WTC11 (cell line): ENCODE measurements at regions not wholly inside any gene's neighbourhood (a gene's known extent, or its start where the extent isn't known, plus 50 kb on each side); places are given as distances from the start of the nearest gene placed in this dataset.

Experiments used
- ATAC-seq: fragments of 200-7000 bp; cut with Tn5 transposase; 2 replicates; pipeline ENCODE4 v1.10.0; 2021; ENCODE audit warnings: mild to moderate bottlenecking, moderate library complexity
- CTCF ChIA-PET: fragments of 300-600 bp; sonication (Branson Sonifier 250); formaldehyde crosslinking; loops from one replicate; lab custom pipeline; 2021; ENCODE audit warnings: antibody characterized with exemption; lab: Charles Lee
- POLR2A ChIA-PET: fragments of 350-600 bp; sonication (Branson Sonifier 250); formaldehyde crosslinking; loops from one replicate; lab custom pipeline; 2021; ENCODE audit warnings: antibody characterized with exemption; lab: Charles Lee
- DNase-seq: peaks from one replicate; pipeline ENCODE4 v3.0.0; 2021; ENCODE audit warnings: low spot score
- H3K27ac Mint-ChIP-seq: 2 replicates; pipeline ENCODE4 v1.8.0; 2021; ENCODE audit warnings: mixed read lengths
- H3K27me3 Mint-ChIP-seq: 2 replicates; pipeline ENCODE4 v1.8.0; 2021; ENCODE audit warnings: low read depth, mild to moderate bottlenecking, moderate library complexity, mixed read lengths
- H3K36me3 Mint-ChIP-seq: 2 replicates; pipeline ENCODE4 v1.8.0; 2021; ENCODE audit warnings: mixed read lengths
- H3K4me1 Mint-ChIP-seq: 2 replicates; pipeline ENCODE4 v1.8.0; 2022; ENCODE audit warnings: mixed read lengths
- H3K4me3 Mint-ChIP-seq: 2 replicates; pipeline ENCODE4 v1.8.0; 2021; ENCODE audit warnings: mild to moderate bottlenecking, moderate library complexity, mixed read lengths
- H3K9me3 Mint-ChIP-seq: 2 replicates; pipeline ENCODE4 v1.8.0; 2021; ENCODE audit warnings: mixed read lengths
- AR ChIP-seq: fragments of 250-450 bp; sonication (Bioruptor Pico); IDR thresholded peaks from 2 replicates; pipeline ENCODE4 v1.9.0; 2021; ENCODE audit warnings: mild to moderate bottlenecking
- CREB1 ChIP-seq: sonication (generic); formaldehyde crosslinking; IDR thresholded peaks from 2 replicates; pipeline ENCODE4 v1.8.0; 2023; ENCODE audit warnings: mild to moderate bottlenecking, missing genetic modification reagents
- CREM ChIP-seq: sonication (generic); formaldehyde crosslinking; IDR thresholded peaks from 2 replicates; pipeline ENCODE4 v1.8.1; 2022; ENCODE audit warnings: mild to moderate bottlenecking, missing genetic modification reagents, moderate library complexity
- EMX1 ChIP-seq: fragments of 250-450 bp; sonication (Bioruptor Pico); IDR thresholded peaks from 2 replicates; pipeline ENCODE4 v1.8.0; 2021; ENCODE audit warnings: mild to moderate bottlenecking
- ESRRA ChIP-seq: sonication (generic); formaldehyde crosslinking; IDR thresholded peaks from 2 replicates; pipeline ENCODE4 v1.8.1; 2022; ENCODE audit warnings: mild to moderate bottlenecking, missing genetic modification reagents, borderline replicate concordance
- FOXJ3 ChIP-seq: sonication (generic); formaldehyde crosslinking; IDR thresholded peaks from 2 replicates; pipeline ENCODE4 v1.9.0; 2021; ENCODE audit warnings: missing genetic modification reagents, mild to moderate bottlenecking, borderline replicate concordance
- FOXK1 ChIP-seq: sonication (generic); formaldehyde crosslinking; IDR thresholded peaks from 2 replicates; pipeline ENCODE4 v1.8.0; 2022; ENCODE audit warnings: mild to moderate bottlenecking, moderate library complexity, missing genetic modification reagents
- NFYB ChIP-seq: sonication (generic); formaldehyde crosslinking; conservative IDR thresholded peaks from 2 replicates; pipeline ENCODE4 v1.8.0; 2022; ENCODE audit warnings: low read depth, missing genetic modification reagents
- NR2C2 ChIP-seq: sonication (generic); formaldehyde crosslinking; IDR thresholded peaks from 2 replicates; pipeline ENCODE4 v1.8.0; 2022; ENCODE audit warnings: mild to moderate bottlenecking, missing genetic modification reagents
- SMAD4 ChIP-seq: sonication (generic); formaldehyde crosslinking; IDR thresholded peaks from 2 replicates; pipeline ENCODE4 v1.8.0; 2022; ENCODE audit warnings: mild to moderate bottlenecking, missing genetic modification reagents
- TCF7 ChIP-seq: sonication (generic); formaldehyde crosslinking; IDR thresholded peaks from 2 replicates; pipeline ENCODE4 v1.8.0; 2022; ENCODE audit warnings: mild to moderate bottlenecking, low read depth, missing genetic modification reagents, moderate library complexity
- TEAD1 ChIP-seq: sonication (generic); formaldehyde crosslinking; IDR thresholded peaks from 2 replicates; pipeline ENCODE4 v1.8.0; 2022; ENCODE audit warnings: mild to moderate bottlenecking, missing genetic modification reagents
- TEAD4 ChIP-seq: sonication (generic); formaldehyde crosslinking; IDR thresholded peaks from 2 replicates; pipeline ENCODE4 v1.8.0; 2022; ENCODE audit warnings: mild to moderate bottlenecking, missing genetic modification reagents
- TP53 ChIP-seq: sonication (generic); formaldehyde crosslinking; IDR thresholded peaks from 2 replicates; pipeline ENCODE4 v1.8.1; 2023; ENCODE audit warnings: mild to moderate bottlenecking, missing genetic modification reagents
- ZMAT4 ChIP-seq: fragments of 250-450 bp; sonication (Bioruptor Pico); IDR thresholded peaks from 2 replicates; pipeline ENCODE4 v1.9.0; 2021; ENCODE audit warnings: mild to moderate bottlenecking
- ZNF138 ChIP-seq: sonication (generic); formaldehyde crosslinking; conservative IDR thresholded peaks from 2 replicates; pipeline ENCODE4 v1.8.1; 2022; ENCODE audit warnings: mild to moderate bottlenecking, moderate library complexity, missing genetic modification reagents
- TF ChIP-seq, protein P1 (sequence below): sonication (generic); formaldehyde crosslinking; IDR thresholded peaks from 2 replicates; pipeline ENCODE4 v1.8.1; 2022; ENCODE audit warnings: low read depth, mild to moderate bottlenecking, moderate library complexity, missing genetic modification reagents, borderline replicate concordance
- TF ChIP-seq, protein P2 (sequence below): sonication (generic); formaldehyde crosslinking; IDR thresholded peaks from 2 replicates; pipeline ENCODE4 v1.8.1; 2023; ENCODE audit warnings: mild to moderate bottlenecking, missing genetic modification reagents, moderate library complexity
- TF ChIP-seq, protein P3 (sequence below): sonication (generic); formaldehyde crosslinking; conservative IDR thresholded peaks from 2 replicates; pipeline ENCODE4 v1.8.1; 2023; ENCODE audit warnings: mild to moderate bottlenecking, low read depth, missing genetic modification reagents, moderate library complexity
- TF ChIP-seq, protein P4 (sequence below): fragments of 250-450 bp; sonication (Bioruptor Pico); IDR thresholded peaks from 2 replicates; pipeline ENCODE4 v1.9.0; 2021; ENCODE audit warnings: moderate library complexity, mild to moderate bottlenecking, inconsistent platforms, borderline replicate concordance

DNA sequence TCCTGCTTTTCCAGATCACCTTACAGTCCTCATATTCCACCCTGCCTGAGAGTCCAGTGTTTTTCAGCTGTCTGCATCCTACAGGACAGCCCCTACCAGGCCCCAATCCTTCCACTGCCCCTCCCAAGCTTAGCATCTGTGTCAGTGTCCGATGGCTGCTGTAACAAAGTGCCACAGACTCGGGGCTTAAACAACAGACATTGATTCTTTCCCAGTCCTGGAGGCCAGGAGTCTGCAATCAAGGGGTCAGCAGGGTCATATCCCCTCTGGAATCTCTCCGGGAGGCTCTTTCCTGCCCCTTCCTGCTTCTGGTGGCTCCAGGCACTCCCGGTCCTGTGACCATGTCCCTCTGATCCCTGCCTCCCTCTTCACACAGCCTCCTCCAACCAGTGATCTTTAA, 396.6 kb upstream of the MAP3K7 start:
- DNase-seq = no peak
- ChIA-PET CTCF (interaction anchor here (1.3 kb wide), 1 partner anchor 178 kb away, joined by 3 read pairs; no protein-coding TSS in a partner anchor), POLR2A (no interaction called here)
- H3K9me3 Mint-ChIP-seq = peaks cover 4% of the 10 kb centered on the region; the same call in 1 of the 2 replicates
- H3K4me1 Mint-ChIP-seq = 0 out of 2 replicates have a peak, but pooled peaks cover 3% of the 10 kb centered on the region
- no peak overlapping the region for H3K27ac Mint-ChIP-seq
- no peak overlapping the region for H3K4me3 Mint-ChIP-seq
- ATAC-seq = no peak
- no peak for TF ChIP-seq EMX1 (CRISPR knock-in tag)
- TF ChIP-seq, protein P1, sequence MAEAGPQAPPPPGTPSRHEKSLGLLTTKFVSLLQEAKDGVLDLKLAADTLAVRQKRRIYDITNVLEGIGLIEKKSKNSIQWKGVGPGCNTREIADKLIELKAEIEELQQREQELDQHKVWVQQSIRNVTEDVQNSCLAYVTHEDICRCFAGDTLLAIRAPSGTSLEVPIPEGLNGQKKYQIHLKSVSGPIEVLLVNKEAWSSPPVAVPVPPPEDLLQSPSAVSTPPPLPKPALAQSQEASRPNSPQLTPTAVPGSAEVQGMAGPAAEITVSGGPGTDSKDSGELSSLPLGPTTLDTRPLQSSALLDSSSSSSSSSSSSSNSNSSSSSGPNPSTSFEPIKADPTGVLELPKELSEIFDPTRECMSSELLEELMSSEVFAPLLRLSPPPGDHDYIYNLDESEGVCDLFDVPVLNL (CRISPR knock-in tag) = no peak
- no peaks in the 10 kb centered on the region for H3K36me3 Mint-ChIP-seq
- no peaks in the 10 kb centered on the region for H3K27me3 Mint-ChIP-seq

DNA sequence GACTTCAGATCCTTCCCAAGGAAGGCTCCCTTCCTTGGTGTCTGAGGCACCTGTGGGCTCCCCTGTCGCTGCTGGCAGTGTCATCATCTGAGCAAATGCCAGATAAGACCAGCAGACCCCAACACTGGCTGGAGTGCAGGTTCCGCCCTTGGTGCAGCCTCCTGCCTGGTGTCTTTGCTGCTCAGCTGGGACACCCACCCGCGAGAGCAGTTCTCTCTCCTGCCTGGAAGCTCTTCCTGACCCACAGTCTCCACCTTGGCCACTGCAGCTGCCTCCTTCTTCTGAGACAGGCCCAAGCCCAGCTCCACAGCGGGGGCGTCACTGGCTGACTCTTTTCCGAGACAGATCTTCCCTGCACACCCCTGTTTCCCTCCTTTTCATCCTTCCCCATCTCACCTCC, 395.7 kb upstream of the MAP3K7 start:
- CTCF ChIA-PET = interaction anchor here (0.7 kb wide), 1 partner anchor 99 kb away, joined by 3 read pairs; no protein-coding TSS in a partner anchor
- peaks cover 4% of the 10 kb centered on the region; the same call in 1 of the 2 replicates for H3K9me3 Mint-ChIP-seq
- ATAC-seq (no peak), DNase-seq (no peak)
- no peak for TF ChIP-seq NR2C2 (CRISPR knock-in tag)
- H3K27me3 Mint-ChIP-seq = no peaks in the 10 kb centered on the region
- no peak overlapping the region for H3K27ac Mint-ChIP-seq
- peaks cover 8% of the 10 kb centered on the region for H3K4me1 Mint-ChIP-seq
- no peaks in the 10 kb centered on the region for H3K36me3 Mint-ChIP-seq
- POLR2A ChIA-PET = no interaction called here
- no peak overlapping the region for H3K4me3 Mint-ChIP-seq

DNA sequence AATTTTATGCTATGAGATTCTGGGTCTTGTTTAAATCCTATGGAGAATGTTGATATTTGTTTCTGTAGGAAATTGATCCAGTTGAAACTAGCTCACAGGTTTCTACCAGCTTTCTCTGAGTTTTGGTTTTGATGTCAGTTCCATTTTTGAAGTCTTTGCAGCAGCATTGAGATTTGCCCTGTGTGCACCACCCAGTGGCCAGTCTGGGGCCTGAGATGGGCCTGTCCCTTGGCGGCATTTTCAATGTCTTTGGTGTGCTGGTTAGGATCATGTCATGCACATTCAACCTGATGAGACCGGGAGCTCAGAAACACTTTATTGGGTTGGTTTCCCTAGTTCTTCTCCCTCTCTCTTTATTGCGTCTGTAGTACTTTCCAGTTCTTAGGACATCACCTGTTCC, 395.2 kb upstream of the MAP3K7 start:
- ATAC-seq (peak; percentile 74), DNase-seq (peak; percentile 31)
- Mint-ChIP-seq H3K9me3 (peaks cover 4% of the 10 kb centered on the region; the same call in 1 of the 2 replicates), H3K4me3 (no peak overlapping the region), H3K4me1 (peaks cover 9% of the 10 kb centered on the region), H3K27ac (no peak overlapping the region), H3K36me3 (no peaks in the 10 kb centered on the region), H3K27me3 (no peaks in the 10 kb centered on the region)
- CTCF ChIA-PET = interaction anchor here (0.7 kb wide), 1 partner anchor 99 kb away, joined by 3 read pairs; no protein-coding TSS in a partner anchor
- POLR2A ChIA-PET = no interaction called here
- TF ChIP-seq TEAD1 (CRISPR knock-in tag) (no peak), ESRRA (CRISPR knock-in tag) (no peak), CREB1 (CRISPR knock-in tag) (no peak), FOXJ3 (no peak), NFYB (CRISPR knock-in tag) (no peak), SMAD4 (CRISPR knock-in tag) (no peak), AR (no peak), ZNF138 (CRISPR knock-in tag) (no peak), ZMAT4 (CRISPR knock-in tag) (no peak), EMX1 (CRISPR knock-in tag) (no peak), TP53 (CRISPR knock-in tag) (no peak), FOXK1 (CRISPR knock-in tag) (no peak), TCF7 (no peak), CREM (CRISPR knock-in tag) (no peak), TEAD4 (CRISPR knock-in tag) (no peak)
- TF ChIP-seq, protein P2, sequence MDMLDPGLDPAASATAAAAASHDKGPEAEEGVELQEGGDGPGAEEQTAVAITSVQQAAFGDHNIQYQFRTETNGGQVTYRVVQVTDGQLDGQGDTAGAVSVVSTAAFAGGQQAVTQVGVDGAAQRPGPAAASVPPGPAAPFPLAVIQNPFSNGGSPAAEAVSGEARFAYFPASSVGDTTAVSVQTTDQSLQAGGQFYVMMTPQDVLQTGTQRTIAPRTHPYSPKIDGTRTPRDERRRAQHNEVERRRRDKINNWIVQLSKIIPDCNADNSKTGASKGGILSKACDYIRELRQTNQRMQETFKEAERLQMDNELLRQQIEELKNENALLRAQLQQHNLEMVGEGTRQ (CRISPR knock-in tag) = no peak
- TF ChIP-seq, protein P3, sequence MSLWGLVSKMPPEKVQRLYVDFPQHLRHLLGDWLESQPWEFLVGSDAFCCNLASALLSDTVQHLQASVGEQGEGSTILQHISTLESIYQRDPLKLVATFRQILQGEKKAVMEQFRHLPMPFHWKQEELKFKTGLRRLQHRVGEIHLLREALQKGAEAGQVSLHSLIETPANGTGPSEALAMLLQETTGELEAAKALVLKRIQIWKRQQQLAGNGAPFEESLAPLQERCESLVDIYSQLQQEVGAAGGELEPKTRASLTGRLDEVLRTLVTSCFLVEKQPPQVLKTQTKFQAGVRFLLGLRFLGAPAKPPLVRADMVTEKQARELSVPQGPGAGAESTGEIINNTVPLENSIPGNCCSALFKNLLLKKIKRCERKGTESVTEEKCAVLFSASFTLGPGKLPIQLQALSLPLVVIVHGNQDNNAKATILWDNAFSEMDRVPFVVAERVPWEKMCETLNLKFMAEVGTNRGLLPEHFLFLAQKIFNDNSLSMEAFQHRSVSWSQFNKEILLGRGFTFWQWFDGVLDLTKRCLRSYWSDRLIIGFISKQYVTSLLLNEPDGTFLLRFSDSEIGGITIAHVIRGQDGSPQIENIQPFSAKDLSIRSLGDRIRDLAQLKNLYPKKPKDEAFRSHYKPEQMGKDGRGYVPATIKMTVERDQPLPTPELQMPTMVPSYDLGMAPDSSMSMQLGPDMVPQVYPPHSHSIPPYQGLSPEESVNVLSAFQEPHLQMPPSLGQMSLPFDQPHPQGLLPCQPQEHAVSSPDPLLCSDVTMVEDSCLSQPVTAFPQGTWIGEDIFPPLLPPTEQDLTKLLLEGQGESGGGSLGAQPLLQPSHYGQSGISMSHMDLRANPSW (CRISPR knock-in tag) = no peak
- TF ChIP-seq, protein P4, sequence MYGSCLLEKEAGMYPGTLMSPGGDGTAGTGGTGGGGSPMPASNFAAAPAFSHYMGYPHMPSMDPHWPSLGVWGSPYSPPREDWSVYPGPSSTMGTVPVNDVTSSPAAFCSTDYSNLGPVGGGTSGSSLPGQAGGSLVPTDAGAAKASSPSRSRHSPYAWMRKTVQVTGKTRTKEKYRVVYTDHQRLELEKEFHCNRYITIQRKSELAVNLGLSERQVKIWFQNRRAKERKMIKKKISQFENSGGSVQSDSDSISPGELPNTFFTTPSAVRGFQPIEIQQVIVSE (CRISPR knock-in tag) = no peak
